Suprapubic skin (tissue), 4 donors: ENCODE measurements at regions not wholly inside any gene's neighbourhood (a gene's known extent, or its start where the extent isn't known, plus 50 kb on each side); places are given as distances from the start of the nearest gene placed in this dataset.

Experiments used
- CTCF ChIP-seq, 2 donors: fragments of 200-600 bp in 1 of 2; fragments of 450-650 bp in 1 of 2; sonication (generic) in 1 of 2; IDR thresholded peaks; one replicate each; pipeline ENCODE4 v1.5.1; 2016 to 2019; ENCODE audit warnings: antibody characterized with exemption in 2 of 2, mild to moderate bottlenecking in 1 of 2, moderate library complexity in 1 of 2
- POLR2A ChIP-seq, 2 donors: fragments of 450-650 bp; IDR thresholded peaks; one replicate each; pipeline ENCODE4 v1.6.1; 2017; ENCODE audit warnings: antibody characterized with exemption in 2 of 2, mild to moderate bottlenecking in 2 of 2, moderate library complexity in 2 of 2
- POLR2AphosphoS5 ChIP-seq, 3 donors: sonication (generic); formaldehyde crosslinking; IDR thresholded peaks; one replicate each; pipeline ENCODE4 v1.6.1; 2017; ENCODE audit warnings: antibody characterized with exemption in 3 of 3

DNA sequence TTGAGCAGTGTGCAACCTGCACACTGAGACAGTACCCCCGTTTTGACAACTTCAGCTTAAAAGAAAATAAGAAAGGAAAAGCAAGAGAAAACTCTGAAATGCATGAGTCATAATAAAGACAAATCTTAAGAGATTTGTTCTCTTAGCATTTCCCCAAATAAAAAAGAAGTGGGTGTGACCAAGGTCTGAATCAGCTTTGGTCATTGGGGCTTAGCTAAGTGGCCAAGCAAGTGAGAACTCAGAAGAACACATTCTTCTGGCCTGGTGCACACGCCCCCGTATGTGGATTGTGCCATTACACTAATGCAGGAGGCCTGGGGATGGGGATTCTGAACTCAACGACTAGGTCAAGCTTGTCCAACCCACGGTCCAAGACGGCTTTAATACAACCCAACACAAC is 56.9 kb upstream of the PDZRN3 start:
- TF ChIP-seq CTCF (IDR thresholded peaks at IDR 0.05) (no peak), POLR2AphosphoS5 (IDR thresholded peaks at IDR 0.05) (no peak), POLR2A (IDR thresholded peaks at IDR 0.05) (no peak)
